Heart right ventricle (tissue), 16 donors: ENCODE measurements at regions not wholly inside any gene's neighbourhood (a gene's known extent, or its start where the extent isn't known, plus 50 kb on each side); places are given as distances from the start of the nearest gene placed in this dataset.

Experiments
- ATAC-seq, 8 donors: fragments of 200-7000 bp; cut with Tn5 transposase; one replicate each; pipeline ENCODE4 v1.9.1; 2020; ENCODE audit warnings: mild to moderate bottlenecking in 8 of 8, moderate library complexity in 8 of 8, moderate number of reproducible peaks in 1 of 8
- DNase-seq, 2 donors: peaks; one replicate each; pipeline ENCODE4 v3.0.0-alpha.2; 2020
- H3K27ac ChIP-seq, 10 donors: fragments of 200-600 bp; sonication (generic) in 2 of 10; one replicate each; pipeline versions ENCODE4 v1.5.0 to v1.8.0; 2020 to 2022; ENCODE audit warnings: mild to moderate bottlenecking in 3 of 10
- H3K27me3 ChIP-seq, 7 donors: fragments of 200-600 bp; one replicate each; pipeline ENCODE4 v1.8.0; 2021 to 2022; ENCODE audit warnings: mild to moderate bottlenecking in 2 of 7
- H3K36me3 ChIP-seq, 9 donors: fragments of 200-600 bp; sonication (generic) in 1 of 9; one replicate each; pipeline versions ENCODE4 v1.5.0 to v1.8.0; 2020 to 2022; ENCODE audit warnings: mild to moderate bottlenecking in 2 of 9
- H3K4me1 ChIP-seq, 9 donors: fragments of 200-600 bp; sonication (generic) in 1 of 9; one replicate each; pipeline versions ENCODE4 v1.5.0 to v1.8.0; 2020 to 2022; ENCODE audit warnings: mild to moderate bottlenecking in 4 of 9
- H3K4me3 ChIP-seq, 10 donors: fragments of 200-600 bp; sonication (generic) in 2 of 10; one replicate each; pipeline versions ENCODE4 v1.5.0 to v1.8.0; 2020 to 2022; ENCODE audit warnings: mild to moderate bottlenecking in 7 of 10, moderate library complexity in 2 of 10
- H3K9me3 ChIP-seq, 11 donors: fragments of 200-600 bp in 10 of 11; sonication (generic) in 2 of 11; one replicate each; pipeline versions ENCODE4 v1.5.0 to v1.8.0; 2013 to 2022; ENCODE audit warnings: mild to moderate bottlenecking in 2 of 11, control low read depth in 1 of 11, moderate library complexity in 1 of 11
- CTCF ChIP-seq, 9 donors: fragments of 200-600 bp; sonication (generic) in 2 of 9; IDR thresholded peaks; one replicate each; pipeline versions ENCODE4 v1.5.0 to v1.8.0; 2021 to 2022; ENCODE audit warnings: antibody characterized with exemption in 9 of 9, mild to moderate bottlenecking in 5 of 9, moderate library complexity in 1 of 9
- WGBS, 2 donors: extraction: QIAGEN DNeasy Blood & Tissue Kit; methylation state at CpG; one replicate each; pipeline ENCODE4 v1.1.7; 2013; ENCODE audit warnings: inconsistent platforms in 1 of 2; 5-methylcytosine and 5-hydroxymethylcytosine counted together
- intact Hi-C, 10 donors: fragments of 100-400 bp; cut with DNase I; formaldehyde crosslinking; loops; one replicate each; pipeline versions ENCODE4 v1.11.1 to v1.14.2; 2022
- donor health status: Arrhythmogenic right ventricular cardiomyopathy.
- donor health status: ischemic (EF 13 %, LVEDD 7.1; RV severe dilation, severe dysfunction).
- donor health status: healthy with polysubstance abuse.
- donor health status: DM: no; HTN: yes; CAD: no.
- donor health status: DM: no; HTN: no; CAD: no.
- donor health status: ischemic (EF 25% LVEDD 6.9; RV normal size, moderate dysfunction).
- donor health status: ischemic (EF 25% LVEDD 5.7; RV mildly dilated, moderate dysfunction).
- donor health status: healthy.
- donor health status: DM: yes; HTN: yes; CAD: no.
- donor health status: Ischemic cardiomyopathy.
- donor health status: ischemic (EF 35%, LVEDD 5.7; RV mildly dilated, moderate dysfunction).
- donor health status: nonischemic (EF 11% LVEDD 7.7; RV severe dilation, severe dysfunction).
- donor health status: DM: yes; HTN: yes; CAD: no.
- donor health status: PGD.
- donor health status: ischemic (EF 29% LVEDD 5.4; RV normal size, mild dysfunction).
- donor health status: nonischemic (EF 23%, LVEDD 6.1; RV moderate dilation, normal function).

GRCh38 chr12:5310151-5310550 is 121.8 kb upstream of the NTF3 start:
- Histone ChIP-seq H3K27me3 (peaks cover 0 to 7% (median 0%) of the 10 kb centered on the region in 7 donors), H3K27ac (no peak overlapping the region), H3K36me3 (no peaks in the 10 kb centered on the region), H3K9me3 (peaks cover 0 to 16% (median 3%) of the 10 kb centered on the region in 11 donors), H3K4me1 (no peaks in the 10 kb centered on the region), H3K4me3 (no peak overlapping the region)
- no peak for DNase-seq
- intact Hi-C loops, result no loop called here
- TF ChIP-seq CTCF (IDR thresholded peaks at IDR 0.05), result no peak
- 76 to 84% methylated on average over 1 of the region's 1 CpG for WGBS, 2 donors
- ATAC-seq, result no peak

- Histone ChIP-seq H3K4me1 (no peaks in the 10 kb centered on the region), H3K9me3 (peaks cover 0 to 39% (median 3%) of the 10 kb centered on the region in 11 donors), H3K27me3 (peaks cover 0 to 7% (median 0%) of the 10 kb centered on the region in 7 donors), H3K4me3 (no peak overlapping the region), H3K27ac (no peak overlapping the region), H3K36me3 (no peaks in the 10 kb centered on the region)
- DNase-seq, result no peak
- intact Hi-C loops, result no loop called here
- no peak for TF ChIP-seq CTCF (IDR thresholded peaks at IDR 0.05)
- ATAC-seq, result no peak
These were observed 114.4 kb upstream of the NTF3 start for GRCh38 chr12:5317556-5317955.

- peaks cover 0 to 32% (median 3%) of the 10 kb centered on the region in 11 donors for H3K9me3 ChIP-seq
- no peak for DNase-seq
- H3K4me1 ChIP-seq, result no peaks in the 10 kb centered on the region
- no peak for ATAC-seq
- H3K27ac ChIP-seq, result no peak overlapping the region
- no peak for TF ChIP-seq CTCF (IDR thresholded peaks at IDR 0.05)
- intact Hi-C loops, result no loop called here
- H3K36me3 ChIP-seq, result no peaks in the 10 kb centered on the region
- no peaks in the 10 kb centered on the region for H3K27me3 ChIP-seq
- no peak overlapping the region for H3K4me3 ChIP-seq
These were observed 113.0 kb upstream of the NTF3 start for GRCh38 chr12:5318874-5319273.

DNA sequence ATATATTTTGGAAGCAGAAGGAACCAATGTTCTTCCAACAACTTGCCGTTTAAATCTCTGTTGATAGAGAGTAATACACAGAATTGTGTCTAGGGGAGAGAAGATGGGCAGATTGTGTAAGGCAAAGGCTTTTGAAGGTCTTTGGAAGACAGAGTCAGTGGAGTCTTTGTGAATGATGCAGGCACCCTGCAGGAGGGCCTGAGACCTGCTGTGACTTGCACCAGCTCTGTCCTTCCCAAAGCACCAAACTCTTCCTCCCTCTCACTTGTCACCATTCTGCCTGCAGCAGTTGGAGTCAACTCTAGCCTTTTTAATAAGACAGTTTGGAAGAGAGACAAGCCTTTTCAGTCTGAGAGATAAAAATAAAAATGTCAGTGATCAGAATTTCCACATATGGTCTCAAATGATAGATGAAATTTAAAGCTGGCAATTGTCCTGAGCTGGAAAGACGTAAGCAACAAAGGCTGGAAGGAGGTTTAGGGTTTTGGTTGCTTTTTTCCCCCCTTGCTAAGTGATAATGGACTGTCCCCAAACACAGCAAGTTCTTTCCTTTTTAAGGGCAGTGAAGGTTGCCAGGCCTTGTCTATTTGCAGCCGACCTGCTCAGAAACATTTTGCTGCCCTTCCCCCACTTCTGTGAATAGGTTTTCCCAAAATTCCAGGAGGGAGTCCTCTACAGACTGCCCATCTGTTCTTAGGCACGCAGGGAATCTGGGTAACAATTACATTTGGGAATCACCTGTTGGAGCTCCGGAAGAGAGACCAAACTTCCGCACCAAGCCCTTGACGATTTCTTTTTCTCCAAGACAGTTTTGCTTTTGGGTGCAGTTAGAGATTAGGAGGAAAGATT is 103.0 kb upstream of the NTF3 start:
- TF ChIP-seq CTCF (IDR thresholded peaks at IDR 0.05), result no peak
- DNase-seq, result no peak
- no peaks in the 10 kb centered on the region for H3K36me3 ChIP-seq
- intact Hi-C loops, result no loop called here
- H3K4me3 ChIP-seq, result no peak overlapping the region
- no peak overlapping the region for H3K27ac ChIP-seq
- ATAC-seq, result no peak
- peaks cover 0 to 22% (median 0%) of the 10 kb centered on the region in 11 donors for H3K9me3 ChIP-seq
- peaks cover 0 to 10% (median 0%) of the 10 kb centered on the region in 9 donors for H3K4me1 ChIP-seq
- H3K27me3 ChIP-seq, result no peaks in the 10 kb centered on the region
- 70% methylated on average over 7 of the region's 7 CpGs for WGBS, 2 donors
